ENCODE measurements at regions not wholly inside any gene's neighbourhood (a gene's known extent, or its start where the extent isn't known, plus 50 kb on each side); places are given as distances from the start of the nearest gene placed in this dataset.

GRCh38 chr15:96172417-96172816 lies 158.1 kb upstream of the NR2F2 start:
- BruUV-seq (replicated peaks), result TSS peak; percentile 88
- Histone ChIP-seq H3K4me2 (ENCODE audit: low read depth, low read length) (peak overlapping the region; percentile 83), H3K4me3 (replicated peaks in 1 of 3; ENCODE audit: insufficient read depth in 1 of 3, low read depth in 2 of 3, low read length in 3 of 3) (peak overlapping the region in 2 of 3 experiments; percentile 52 to 54; a peak in 2 of 6 replicates), H3K9me3 (ENCODE audit: low read length) (no peaks in the 10 kb centered on the region), H3K36me3 (replicated peaks in 1 of 2; ENCODE audit: control insufficient read depth in 1 of 2, insufficient read depth in 2 of 2, low read length in 2 of 2) (no peaks in the 10 kb centered on the region), H2AFZ (ENCODE audit: low read length) (no peak overlapping the region), H3K27me3 (ENCODE audit: control insufficient read depth in 1 of 2, insufficient read depth in 2 of 2, low read length in 2 of 2) (no peaks in the 10 kb centered on the region), H3K79me2 (ENCODE audit: insufficient read depth, low read length) (no peaks in the 10 kb centered on the region), H3K9ac (ENCODE audit: insufficient read depth, low read depth, low read length) (peak overlapping the region; percentile 50), H4K20me1 (ENCODE audit: insufficient read depth, low read length) (no peaks in the 10 kb centered on the region), H3K4me1 (ENCODE audit: insufficient read depth, low read length) (peaks cover 36% of the 10 kb centered on the region), H3K27ac (ENCODE audit: extremely low read length, insufficient read depth, low read length) (peak overlapping the region; percentile 86)
- no peak for FAIRE-seq
- no peak for ATAC-seq
- in situ Hi-C loops (cut with HindIII; ENCODE audit: extremely low pct_ligation_motif_present, low pct_unique_long_range_greater_than_20kb), result loop anchor here (5.0 to 10.0 kb wide), 2 partner anchors 90 to 162 kb away; partner anchors contain the start of gene NR2F2
- ChIA-PET POLR2A (interaction anchor here (2.0 to 2.1 kb wide), 2 partner anchors 11 to 165 kb away, joined by 6 to 21 read pairs; no protein-coding TSS in a partner anchor), CTCF (ENCODE audit: low intra/inter-chr PET ratio, low total read pairs) (no interaction called here)
- DNase-seq (ENCODE audit: low spot score), result no peak
- intact Hi-C loops (cut with micrococcal nuclease; ENCODE audit: unreplicated experiment), result loop anchor here (5.0 kb wide), 1 partner anchor 50 kb away; no protein-coding TSS in a partner anchor
- 44% methylated on average over 6 of the region's 6 CpGs for WGBS (ENCODE audit: low lambda C conversion rate)
- TF ChIP-seq SNAPC2 (CRISPR knock-in tag; IDR thresholded peaks at IDR 0.05), result 0 out of 2 replicates have a peak, but pooled peaks have one; percentile 2
- TF ChIP-seq SP140L (CRISPR knock-in tag; IDR thresholded peaks at IDR 0.05; ENCODE audit: borderline replicate concordance), result no peak

DNA sequence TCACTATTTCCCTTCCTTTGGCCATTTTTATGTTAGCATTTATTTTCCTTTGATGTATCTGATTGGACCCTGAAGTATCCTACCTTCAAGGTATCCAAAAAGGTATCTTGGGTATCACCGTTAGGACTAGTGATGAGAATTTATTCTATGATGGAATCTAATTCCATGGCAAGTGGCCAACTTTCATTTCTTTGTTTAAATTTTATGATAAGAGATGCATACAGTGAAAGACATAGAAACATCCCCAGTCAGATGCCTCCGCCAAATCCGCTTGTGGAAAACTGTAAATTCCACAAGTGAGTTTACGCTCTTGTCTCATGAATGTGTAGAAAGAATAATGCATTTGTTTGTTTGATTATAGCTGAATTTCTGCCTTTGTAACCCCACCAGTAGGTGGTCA lies 153.7 kb upstream of the NR2F2 start:
- Histone ChIP-seq H3K27me3 (ENCODE audit: control insufficient read depth in 1 of 2, insufficient read depth in 2 of 2, low read length in 2 of 2) (no peaks in the 10 kb centered on the region), H2AFZ (ENCODE audit: low read length) (no peak overlapping the region), H3K9ac (ENCODE audit: insufficient read depth, low read depth, low read length) (no peak overlapping the region), H3K4me1 (ENCODE audit: insufficient read depth, low read length) (peaks cover 37% of the 10 kb centered on the region), H3K36me3 (replicated peaks in 1 of 2; ENCODE audit: control insufficient read depth in 1 of 2, insufficient read depth in 2 of 2, low read length in 2 of 2) (no peaks in the 10 kb centered on the region), H3K4me3 (replicated peaks in 1 of 3; ENCODE audit: insufficient read depth in 1 of 3, low read depth in 2 of 3, low read length in 3 of 3) (no peak overlapping the region), H3K27ac (ENCODE audit: extremely low read length, insufficient read depth, low read length) (no peak overlapping the region), H3K79me2 (ENCODE audit: insufficient read depth, low read length) (no peaks in the 10 kb centered on the region), H4K20me1 (ENCODE audit: insufficient read depth, low read length) (no peaks in the 10 kb centered on the region), H3K9me3 (ENCODE audit: low read length) (no peaks in the 10 kb centered on the region), H3K4me2 (ENCODE audit: low read depth, low read length) (no peak overlapping the region)
- intact Hi-C loops (cut with micrococcal nuclease; ENCODE audit: unreplicated experiment) (no loop called here), in situ Hi-C loops (cut with HindIII; ENCODE audit: extremely low pct_ligation_motif_present, low pct_unique_long_range_greater_than_20kb) (loop anchor here (10.0 kb wide), 1 partner anchor 158 kb away; the partner anchor contains the start of gene NR2F2)
- no peak for FAIRE-seq
- WGBS (ENCODE audit: low lambda C conversion rate), result 96% methylated on average over 4 of the region's 4 CpGs
- no peak for DNase-seq (ENCODE audit: low spot score)
- CTCF ChIA-PET (ENCODE audit: low intra/inter-chr PET ratio, low total read pairs), result no interaction called here
- POLR2A ChIA-PET, result no interaction called here
- no peak for ATAC-seq
- BruUV-seq (replicated peaks), result no TSS peak
- TF ChIP-seq NR1H2 (CRISPR knock-in tag; IDR thresholded peaks at IDR 0.05; ENCODE audit: borderline replicate concordance, low read depth) (no peak), ZNF136 (CRISPR knock-in tag; IDR thresholded peaks at IDR 0.05; ENCODE audit: low read depth) (no peak), UBTF (CRISPR knock-in tag; IDR thresholded peaks at IDR 0.05) (no peak), ZNF580 (CRISPR knock-in tag; IDR thresholded peaks at IDR 0.05; ENCODE audit: borderline replicate concordance, low read depth) (no peak), NFKB2 (CRISPR knock-in tag; IDR thresholded peaks at IDR 0.05; ENCODE audit: borderline replicate concordance) (no peak), GFI1 (CRISPR knock-in tag; IDR thresholded peaks at IDR 0.05; ENCODE audit: borderline replicate concordance) (no peak), ZNF619 (CRISPR knock-in tag; IDR thresholded peaks at IDR 0.05) (no peak), GPBP1L1 (CRISPR knock-in tag; IDR thresholded peaks at IDR 0.05) (no peak), RNF2 (conservative IDR thresholded peaks at IDR 0.05; ENCODE audit: low read depth) (no peak), RBM39 (IDR thresholded peaks at IDR 0.05; ENCODE audit: low read depth, low read length, poor library complexity, severe bottlenecking) (no peak), CBX1 (IDR thresholded peaks at IDR 0.05; ENCODE audit: low read depth) (no peak), ZNF562 (CRISPR knock-in tag; IDR thresholded peaks at IDR 0.05; ENCODE audit: borderline replicate concordance) (no peak), ZNF441 (CRISPR knock-in tag; IDR thresholded peaks at IDR 0.05; ENCODE audit: borderline replicate concordance) (no peak)
